ENCODE measurements at regions not wholly inside any gene's neighbourhood (a gene's known extent, or its start where the extent isn't known, plus 50 kb on each side); places are given as distances from the start of the nearest gene placed in this dataset.

- DNase-seq (ENCODE audit: low spot score in 2 of 2) (no peak), FAIRE-seq (no peak)
Observed at GRCh38 chr1:29961293-29962059, 725.2 kb downstream of the PTPRU start.

GRCh38 chr1:29960876-29961275 lies 724.6 kb downstream of the PTPRU start:
- FAIRE-seq, result no peak
- no peak for DNase-seq (ENCODE audit: low spot score in 2 of 2)

GRCh38 chr1:29960156-29960755 lies 723.9 kb downstream of the PTPRU start:
- DNase-seq (ENCODE audit: low spot score in 2 of 2), result no peak

GRCh38 chr1:29959356-29959755 lies 723.0 kb downstream of the PTPRU start:
- DNase-seq (ENCODE audit: low spot score in 2 of 2) (no peak), FAIRE-seq (no peak)

More at GRCh38 chr1:29960156-29960755, 723.9 kb downstream of the PTPRU start:
- FAIRE-seq, result no peak

- FAIRE-seq (no peak), DNase-seq (ENCODE audit: low spot score in 2 of 2) (no peak)
Observed at GRCh38 chr1:29958271-29958670, 721.9 kb downstream of the PTPRU start.

- DNase-seq (ENCODE audit: low spot score in 2 of 2) (no peak), FAIRE-seq (no peak)
Observed at GRCh38 chr1:29956349-29957030, 720.2 kb downstream of the PTPRU start.

- DNase-seq (ENCODE audit: low spot score in 2 of 2) (no peak), FAIRE-seq (no peak)
Observed at GRCh38 chr1:29954591-29954990, 718.3 kb downstream of the PTPRU start.

GRCh38 chr1:29953961-29954360 lies 717.6 kb downstream of the PTPRU start:
- FAIRE-seq (no peak), DNase-seq (ENCODE audit: low spot score in 2 of 2) (no peak)

- no peak for DNase-seq (ENCODE audit: low spot score in 2 of 2)
- no peak for FAIRE-seq
Observed at GRCh38 chr1:29949676-29950075, 713.4 kb downstream of the PTPRU start.

GRCh38 chr1:29948581-29948980 lies 712.3 kb downstream of the PTPRU start:
- no peak for FAIRE-seq

GRCh38 chr1:29946057-29946456 lies 709.7 kb downstream of the PTPRU start:
- no peak for DNase-seq (ENCODE audit: low spot score in 2 of 2)
- FAIRE-seq, result no peak

More at GRCh38 chr1:29948581-29948980, 712.3 kb downstream of the PTPRU start:
- no peak for DNase-seq (ENCODE audit: low spot score in 2 of 2)

- DNase-seq (ENCODE audit: low spot score in 2 of 2) (no peak), FAIRE-seq (no peak)
Observed at GRCh38 chr1:29945426-29945825, 709.1 kb downstream of the PTPRU start.

GRCh38 chr1:29944253-29944905 lies 708.1 kb downstream of the PTPRU start:
- no peak for FAIRE-seq
- no peak for DNase-seq (ENCODE audit: low spot score in 2 of 2)

GRCh38 chr1:29943034-29943433 lies 706.7 kb downstream of the PTPRU start:
- no peak for FAIRE-seq
- DNase-seq (ENCODE audit: low spot score in 2 of 2), result no peak

GRCh38 chr1:29939079-29939478 lies 702.8 kb downstream of the PTPRU start:
- no peak for FAIRE-seq
- DNase-seq (ENCODE audit: low spot score in 2 of 2), result no peak

GRCh38 chr1:29937356-29937755 lies 701.0 kb downstream of the PTPRU start:
- no peak for DNase-seq (ENCODE audit: low spot score in 2 of 2)
- FAIRE-seq, result no peak

- no peak for DNase-seq (ENCODE audit: low spot score in 2 of 2)
- no peak for FAIRE-seq
Observed at GRCh38 chr1:29936031-29936544, 699.8 kb downstream of the PTPRU start.

GRCh38 chr1:29934255-29934772 lies 698.0 kb downstream of the PTPRU start:
- DNase-seq (ENCODE audit: low spot score in 2 of 2) (no peak), FAIRE-seq (no peak)

GRCh38 chr1:29933067-29933466 lies 696.7 kb downstream of the PTPRU start:
- FAIRE-seq, result no peak

GRCh38 chr1:29932626-29933025 lies 696.3 kb downstream of the PTPRU start:
- FAIRE-seq (no peak), DNase-seq (ENCODE audit: low spot score in 2 of 2) (no peak)

More at GRCh38 chr1:29933067-29933466, 696.7 kb downstream of the PTPRU start:
- DNase-seq (ENCODE audit: low spot score in 2 of 2), result no peak

All from frontal cortex (tissue), 3 donors.